ENCODE measurements at regions not wholly inside any gene's neighbourhood (a gene's known extent, or its start where the extent isn't known, plus 50 kb on each side); places are given as distances from the start of the nearest gene placed in this dataset.

- TF ChIP-seq USF1 (IDR thresholded peaks at IDR 0.05) (no peak), MAX (IDR thresholded peaks at IDR 0.05) (no peak), REST (IDR thresholded peaks at IDR 0.05; ENCODE audit: low read depth) (no peak)
Observed at GRCh38 chr16:62546701-62547100, 510.5 kb upstream of the CDH8 start.
